Activated CD8-positive, alpha-beta memory T cell treated with anti-CD3 and anti-CD28 coated beads, Interleukin-2, amount 50 U/mL, for 1 hour (primary cell): ENCODE measurements at regions not wholly inside any gene's neighbourhood (a gene's known extent, or its start where the extent isn't known, plus 50 kb on each side); places are given as distances from the start of the nearest gene placed in this dataset.

Source experiments
- DNase-seq: peaks from one replicate; pipeline ENCODE4 v3.0.0-alpha.2; 2020; ENCODE audit errors: extremely low read depth

GRCh38 chr20:52820641-52821292 is 151.4 kb upstream of the TSHZ2 start:
- no peak for DNase-seq

- DNase-seq, result no peak
Measured at GRCh38 chr20:52818491-52818890, 153.7 kb upstream of the TSHZ2 start.

DNA sequence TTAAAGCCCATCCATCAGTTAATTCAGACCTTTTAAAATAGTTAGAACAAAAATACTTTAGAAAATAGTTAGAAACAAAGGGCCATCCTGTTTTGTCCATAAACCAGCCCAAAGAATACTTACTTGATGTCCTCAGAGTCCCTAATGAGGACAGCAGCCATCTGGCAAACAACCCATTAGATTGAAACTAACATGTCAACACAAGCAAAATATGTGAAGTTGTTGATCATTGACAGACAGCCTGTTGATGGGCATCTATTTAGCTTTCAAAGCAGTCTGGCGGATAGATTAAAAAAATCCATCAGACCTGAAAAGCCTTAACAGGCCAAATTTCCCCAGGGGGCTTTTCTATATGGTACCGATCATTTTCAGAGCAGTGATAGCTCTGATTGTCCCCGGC is 154.2 kb upstream of the TSHZ2 start:
- DNase-seq, result no peak

GRCh38 chr20:52817511-52817910 is 154.6 kb upstream of the TSHZ2 start:
- DNase-seq, result no peak

- no peak for DNase-seq
Measured at GRCh38 chr20:52814371-52814770, 157.8 kb upstream of the TSHZ2 start.

- DNase-seq, result no peak
Measured at GRCh38 chr20:52812231-52812847, 159.8 kb upstream of the TSHZ2 start.

DNA sequence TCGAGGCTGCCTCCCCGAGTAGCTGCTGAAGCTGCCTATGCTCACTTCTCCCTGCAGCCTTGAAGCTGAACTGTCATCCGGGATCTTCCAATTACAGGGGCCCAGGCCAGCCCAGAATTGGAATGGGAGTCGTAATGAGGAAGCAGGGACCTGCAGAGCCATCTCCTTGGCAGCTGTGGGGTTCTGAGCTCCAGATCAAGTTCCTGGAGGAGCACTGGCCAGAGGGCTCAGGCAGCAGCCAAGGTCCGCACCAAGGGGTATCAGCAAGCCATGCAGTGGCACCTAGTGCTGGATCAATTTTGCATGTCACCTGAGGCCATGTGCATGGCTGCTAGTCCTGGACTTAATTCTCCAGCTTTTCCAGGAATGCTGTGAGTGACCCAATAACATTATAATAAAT is 163.2 kb upstream of the TSHZ2 start:
- DNase-seq, result no peak

DNA sequence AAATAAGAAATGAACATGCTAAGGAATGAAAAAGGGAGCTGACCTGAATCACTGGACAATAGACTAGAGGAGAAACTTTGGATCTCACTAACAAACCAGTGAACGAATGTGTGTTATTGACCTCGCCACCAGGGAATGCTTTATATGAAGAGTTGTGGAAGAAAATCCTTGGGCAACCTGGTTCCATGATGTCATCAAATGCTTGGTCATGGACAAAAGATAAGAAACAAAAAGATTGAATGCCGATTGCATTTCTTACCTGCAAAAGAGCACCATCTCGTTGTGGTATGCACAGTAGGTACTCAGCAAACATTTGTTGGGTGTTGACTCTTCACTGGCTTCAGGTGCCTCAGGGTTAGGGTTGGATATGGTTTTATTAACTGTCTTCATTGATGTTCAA is 165.2 kb upstream of the TSHZ2 start:
- DNase-seq, result no peak

GRCh38 chr20:52805843-52806242 is 166.3 kb upstream of the TSHZ2 start:
- DNase-seq, result no peak

DNA sequence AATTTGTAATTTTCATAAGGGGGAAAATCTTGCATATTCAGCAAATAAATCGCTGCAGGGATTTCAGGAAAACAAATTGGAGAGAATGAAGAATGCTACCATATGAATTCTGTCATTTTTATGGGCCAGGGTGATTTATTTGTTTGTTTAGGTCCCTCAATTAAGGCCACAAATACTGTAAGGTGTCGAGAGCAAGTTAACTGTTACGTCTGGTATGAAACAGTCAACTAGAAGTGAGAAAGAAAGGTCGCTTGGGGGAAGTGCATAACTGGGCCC is 166.9 kb upstream of the TSHZ2 start:
- DNase-seq, result no peak

DNA sequence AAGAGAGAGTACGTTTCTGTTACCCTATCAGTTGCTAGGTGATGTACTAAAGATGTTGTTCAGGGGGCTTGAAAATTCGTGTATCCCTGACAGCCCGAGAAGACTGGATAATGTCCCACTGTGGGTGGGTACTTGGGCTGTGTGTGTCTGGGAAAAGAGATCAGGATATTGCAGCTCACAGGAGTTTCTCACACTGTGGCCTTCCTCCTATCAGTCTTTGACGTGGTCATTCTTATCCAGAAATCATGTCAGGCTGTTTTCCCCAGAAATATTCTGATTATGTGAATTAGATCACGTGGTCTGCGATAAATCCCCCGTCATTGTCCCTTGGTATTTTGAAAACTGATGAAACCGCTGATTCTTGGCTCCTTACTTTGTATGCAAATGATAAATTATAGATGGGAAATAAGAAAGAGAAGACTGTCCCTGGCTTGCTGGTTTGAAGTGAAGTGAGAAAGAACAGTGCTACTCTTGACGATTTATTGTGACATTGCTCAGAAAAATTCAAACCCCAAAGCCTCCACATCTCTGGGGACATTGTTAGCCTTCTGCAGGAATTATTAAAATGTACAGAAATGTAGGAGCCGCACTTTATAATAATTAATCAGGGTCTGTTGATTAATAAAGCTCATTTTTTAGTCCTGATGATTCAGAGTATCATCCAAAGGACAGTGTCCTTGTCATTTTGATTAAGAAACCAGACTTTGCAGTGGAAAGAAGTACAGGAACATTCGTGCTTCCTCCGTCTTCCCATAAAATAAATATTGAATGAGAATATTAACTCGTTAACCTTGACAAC is 167.5 kb upstream of the TSHZ2 start:
- no peak for DNase-seq

DNA sequence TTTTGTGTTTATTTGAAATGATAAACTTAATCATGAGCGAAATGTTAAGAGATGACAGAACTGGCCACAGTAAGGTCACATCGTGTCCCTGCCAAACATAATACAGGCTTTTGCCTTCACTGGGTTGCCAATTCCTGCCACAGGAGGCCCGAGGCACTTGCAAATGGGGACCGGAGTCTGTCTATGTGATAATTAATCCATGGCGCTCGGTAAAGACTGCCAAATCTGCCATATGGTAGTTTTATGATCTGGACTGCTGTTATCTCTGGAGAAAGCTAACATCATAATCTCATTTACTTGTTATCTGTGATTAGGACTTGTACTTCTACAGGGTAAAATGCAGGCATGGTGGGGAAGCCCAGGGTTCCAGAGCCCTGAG is 170.5 kb upstream of the TSHZ2 start:
- no peak for DNase-seq

GRCh38 chr20:52800734-52801627 is 171.2 kb upstream of the TSHZ2 start:
- no peak for DNase-seq

DNA sequence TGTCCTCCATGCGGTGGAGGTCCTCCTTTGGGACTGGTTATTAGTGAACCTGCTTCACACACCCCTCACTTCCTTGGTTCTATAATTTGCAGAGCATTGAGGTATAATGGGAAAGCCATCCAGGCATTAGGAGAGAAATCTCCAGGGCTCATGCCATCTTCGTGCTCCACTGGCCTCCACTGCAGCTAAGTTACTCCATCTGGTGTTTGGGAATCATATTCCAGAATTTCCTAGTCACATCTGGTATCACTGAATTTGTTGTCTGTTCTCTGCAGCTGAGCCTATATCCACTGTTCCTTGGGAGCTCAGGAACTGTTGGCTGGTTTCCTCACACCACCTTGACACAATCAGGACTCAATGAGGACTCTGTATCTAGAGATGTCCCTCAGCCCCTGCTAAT is 173.0 kb upstream of the TSHZ2 start:
- DNase-seq, result no peak

- DNase-seq, result no peak
Measured at GRCh38 chr20:52798124-52798523, 174.0 kb upstream of the TSHZ2 start.

GRCh38 chr20:52794853-52795252 is 177.3 kb upstream of the TSHZ2 start:
- DNase-seq, result no peak

DNA sequence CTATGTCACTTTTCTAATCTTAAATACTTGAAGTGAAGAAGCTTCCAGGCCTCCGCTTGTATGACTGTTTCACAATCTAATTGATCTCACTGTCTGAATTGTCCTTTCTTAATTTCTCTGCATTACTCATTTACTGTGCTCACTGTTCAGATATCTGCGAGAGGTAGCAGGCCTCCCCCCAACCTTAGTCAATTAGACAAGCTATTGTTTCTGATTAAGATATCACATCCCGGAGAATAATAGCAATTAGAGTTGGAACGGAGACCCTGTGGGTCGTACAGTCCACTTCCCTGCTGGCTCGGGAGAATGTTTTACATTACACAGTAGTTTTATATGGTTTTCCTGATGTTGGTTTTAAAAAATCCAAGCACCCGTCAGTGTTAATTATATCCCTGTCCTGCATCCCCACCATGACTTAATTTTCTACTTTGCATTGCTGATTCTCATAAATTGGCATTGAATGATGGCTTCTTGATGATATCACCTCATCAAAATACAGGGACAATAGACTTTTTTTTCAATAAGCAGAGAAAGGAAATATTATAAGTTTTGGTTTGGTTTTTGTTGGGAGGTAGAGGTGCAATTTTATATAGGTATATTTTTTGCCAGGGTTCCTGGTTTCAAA is 178.7 kb upstream of the TSHZ2 start:
- no peak for DNase-seq

- no peak for DNase-seq
Measured at GRCh38 chr20:52791091-52791490, 181.1 kb upstream of the TSHZ2 start.

- DNase-seq, result no peak
Measured at GRCh38 chr20:52789716-52790115, 182.4 kb upstream of the TSHZ2 start.

DNA sequence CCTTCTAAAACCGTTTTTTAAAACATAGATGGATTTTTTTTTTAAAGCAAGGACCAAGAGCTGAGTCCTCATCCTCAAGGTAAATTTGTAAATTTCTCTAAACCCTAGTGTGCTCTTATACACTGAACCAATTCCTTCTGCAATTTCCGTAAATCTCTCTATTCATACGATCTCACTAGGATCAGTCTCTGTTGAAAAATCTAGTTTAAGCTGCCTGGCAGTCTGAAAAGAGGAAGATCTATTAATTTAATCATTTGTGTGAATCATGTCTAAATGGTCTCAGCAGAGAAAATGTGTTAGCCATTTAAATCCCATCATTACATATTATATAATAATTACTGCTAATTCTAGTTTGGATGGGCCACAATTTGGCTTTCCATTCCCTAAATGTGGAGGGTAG is 184.2 kb upstream of the TSHZ2 start:
- DNase-seq, result no peak

DNA sequence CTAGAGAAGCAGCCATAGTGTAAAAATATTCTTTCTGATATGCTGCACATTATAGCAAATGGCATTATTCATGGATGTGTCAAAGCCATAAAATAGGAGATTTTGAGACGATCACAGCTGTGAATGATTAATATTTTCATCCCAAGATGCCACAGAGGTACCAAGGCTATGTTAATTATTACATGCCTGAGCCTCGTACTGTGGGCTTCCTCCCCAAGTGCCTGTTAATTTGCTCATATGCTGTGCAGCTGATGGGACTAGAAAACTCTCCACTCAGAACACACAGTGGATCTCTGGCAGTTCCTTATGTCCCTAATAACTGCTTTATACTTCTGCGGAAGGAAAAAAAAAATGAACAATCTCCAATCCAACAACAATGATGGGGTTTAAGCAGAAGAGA is 184.9 kb upstream of the TSHZ2 start:
- no peak for DNase-seq

GRCh38 chr20:52785679-52786078 is 186.5 kb upstream of the TSHZ2 start:
- DNase-seq, result no peak
